COLO668 (cell line): ENCODE measurements at regions not wholly inside any gene's neighbourhood (a gene's known extent, or its start where the extent isn't known, plus 50 kb on each side); places are given as distances from the start of the nearest gene placed in this dataset.

Experiments used
- DNase-seq: peaks from one replicate; lab custom pipeline; 2025; ENCODE audit not compliant: unreplicated experiment; lab: John Stamatoyannopoulos, UW

DNA sequence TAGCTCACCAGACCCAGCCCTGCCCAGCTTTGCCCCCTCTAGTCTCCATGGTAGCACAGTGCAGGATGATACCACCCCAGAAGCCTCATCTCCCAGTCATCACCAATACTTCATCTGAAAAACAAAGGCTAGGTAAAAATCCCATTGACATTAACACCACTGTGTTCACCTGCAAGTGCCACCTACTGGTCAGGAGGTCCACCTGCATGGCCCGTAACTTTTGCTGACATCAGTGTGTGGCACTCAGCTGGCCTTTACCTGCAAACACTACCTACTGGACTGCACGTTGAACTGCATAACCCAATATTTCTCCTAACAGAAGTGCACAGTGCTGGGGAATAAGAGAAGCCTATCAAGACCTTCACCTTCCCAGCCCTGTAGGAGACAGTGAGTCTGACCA is 234.7 kb upstream of the ADGRB3 start:
- no peak for DNase-seq

DNA sequence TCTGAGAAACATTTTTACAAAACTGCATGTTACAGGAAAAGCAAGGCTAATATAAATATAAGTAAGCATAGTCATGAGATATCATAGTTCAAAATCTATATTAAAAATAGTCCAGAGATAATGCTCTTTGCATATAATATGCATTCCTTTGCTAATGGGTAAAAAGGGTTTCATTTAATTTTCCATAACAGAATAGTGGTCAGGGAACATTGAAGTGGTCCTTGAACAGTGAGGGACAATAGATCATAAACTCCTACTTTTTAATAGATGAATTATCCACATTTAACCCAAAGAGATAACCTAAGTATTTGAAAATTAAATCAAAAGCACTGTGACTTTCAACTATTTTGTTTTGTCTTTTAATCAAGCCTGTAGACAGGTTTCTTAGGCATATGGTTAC is 243.1 kb upstream of the ADGRB3 start:
- no peak for DNase-seq

DNA sequence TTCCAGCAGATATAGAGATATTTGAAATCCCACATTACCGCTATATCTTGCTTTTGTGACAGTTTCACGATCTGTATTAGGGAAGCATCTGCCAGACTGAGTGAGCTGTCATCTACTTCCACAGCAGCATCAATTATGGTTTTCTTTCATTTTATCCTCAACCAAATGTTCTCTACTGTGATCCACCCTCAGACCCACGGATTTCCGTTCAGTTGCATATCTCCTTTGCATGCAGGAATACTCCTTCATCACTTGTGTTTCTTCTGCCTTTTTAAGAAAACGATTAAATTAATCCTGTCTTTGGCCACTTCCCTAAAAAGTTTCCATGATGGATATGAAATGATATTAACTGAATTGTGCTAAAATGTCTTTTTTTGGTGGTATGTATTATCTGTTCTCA is 262.1 kb upstream of the ADGRB3 start:
- no peak for DNase-seq

- DNase-seq: no peak
These were observed 266.2 kb upstream of the ADGRB3 start for GRCh38 chr6:68368845-68369244.

GRCh38 chr6:68364271-68364805 is 270.7 kb upstream of the ADGRB3 start:
- no peak for DNase-seq

GRCh38 chr6:68343901-68344300 is 291.2 kb upstream of the ADGRB3 start:
- peak; percentile 38 for DNase-seq

GRCh38 chr6:68342286-68342685 is 292.8 kb upstream of the ADGRB3 start:
- DNase-seq: no peak

GRCh38 chr6:68339488-68340131 is 295.5 kb upstream of the ADGRB3 start:
- DNase-seq: no peak

GRCh38 chr6:68333442-68333841 is 301.6 kb upstream of the ADGRB3 start:
- no peak for DNase-seq

DNA sequence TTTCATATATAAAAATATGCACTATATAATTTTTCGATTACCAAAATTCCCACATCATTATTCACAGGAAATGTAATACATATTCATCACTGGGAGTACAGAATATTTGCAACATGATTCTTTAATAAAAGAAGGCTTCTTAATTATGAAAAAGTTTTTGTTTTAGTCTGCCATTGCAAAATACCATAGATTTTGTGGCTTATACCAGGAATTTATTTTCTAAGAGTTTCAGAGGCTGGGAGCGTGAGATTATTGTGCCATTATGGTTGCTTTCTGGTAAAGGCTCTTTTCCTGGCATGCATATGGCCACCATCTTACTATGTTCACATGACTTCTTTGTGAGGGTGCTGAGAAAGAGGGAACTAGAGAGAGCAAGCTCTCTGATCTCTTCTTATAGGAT is 306.9 kb upstream of the ADGRB3 start:
- no peak for DNase-seq

GRCh38 chr6:68326762-68327161 is 308.3 kb upstream of the ADGRB3 start:
- no peak for DNase-seq

DNA sequence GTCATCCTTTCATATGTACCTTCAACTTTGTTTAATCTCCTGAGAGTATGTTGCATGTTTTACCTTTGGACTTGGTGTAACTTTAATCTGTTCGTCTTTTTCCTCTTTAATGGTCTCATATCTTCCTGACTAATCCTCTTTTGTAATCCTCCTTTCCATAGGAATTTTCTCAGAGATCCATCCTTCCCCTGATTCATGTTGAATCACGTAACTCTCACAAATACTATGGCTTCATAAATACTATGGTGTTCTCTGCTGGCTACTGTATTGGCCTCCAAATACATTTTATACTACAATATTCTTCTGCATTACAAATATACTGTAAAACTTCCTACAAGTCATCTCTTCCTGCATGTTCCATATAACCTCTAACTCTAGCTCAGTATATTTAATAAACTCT is 317.7 kb upstream of the ADGRB3 start:
- no peak for DNase-seq

GRCh38 chr6:68313911-68314310 is 321.2 kb upstream of the ADGRB3 start:
- DNase-seq: no peak

- DNase-seq: no peak
These were observed 327.8 kb upstream of the ADGRB3 start for GRCh38 chr6:68307301-68307700.

DNA sequence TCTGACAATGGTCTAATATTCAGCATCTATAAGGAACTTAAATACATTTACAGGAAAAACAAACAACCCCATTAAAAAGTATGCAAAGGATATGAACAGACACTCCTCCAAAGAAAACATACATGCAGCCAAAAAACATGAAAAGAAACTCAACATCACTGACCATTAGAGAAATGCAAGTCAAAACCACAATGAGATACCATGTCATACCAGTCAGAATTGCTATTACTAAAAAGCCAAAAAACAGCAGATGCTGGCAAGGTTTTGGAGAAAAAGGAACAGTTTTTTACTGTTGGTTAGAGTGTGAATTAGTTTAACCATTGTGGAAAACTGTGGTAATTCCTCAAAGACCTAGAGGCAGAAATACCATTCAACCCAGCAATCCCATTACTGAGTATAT is 339.0 kb upstream of the ADGRB3 start:
- DNase-seq: no peak

DNA sequence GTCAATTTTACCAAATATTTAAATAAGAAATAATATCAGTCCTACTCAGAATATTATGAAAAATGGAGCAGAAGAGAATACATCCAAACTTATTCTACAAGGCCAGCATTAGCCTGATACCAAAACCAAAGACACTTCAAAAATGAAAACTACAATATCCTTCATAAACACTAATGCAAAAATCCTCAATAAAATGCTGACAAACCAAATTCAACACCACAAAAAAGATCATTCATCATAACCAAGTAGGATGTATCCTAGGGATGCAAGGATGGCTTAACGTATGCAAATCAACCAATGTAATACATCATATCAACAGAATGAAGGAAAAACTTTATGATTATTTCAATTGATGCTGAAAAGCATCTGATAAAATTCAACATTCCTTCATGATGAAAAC is 352.4 kb upstream of the ADGRB3 start:
- no peak for DNase-seq

GRCh38 chr6:68279793-68280557 is 355.1 kb upstream of the ADGRB3 start:
- no peak for DNase-seq

GRCh38 chr6:68273297-68273696 is 361.8 kb upstream of the ADGRB3 start:
- DNase-seq: no peak

- no peak for DNase-seq
These were observed 378.7 kb upstream of the ADGRB3 start for GRCh38 chr6:68256391-68256790.

GRCh38 chr6:68252632-68253031 is 382.4 kb upstream of the ADGRB3 start:
- DNase-seq: no peak

- DNase-seq: no peak
These were observed 387.3 kb upstream of the ADGRB3 start for GRCh38 chr6:68247782-68248181.

- no peak for DNase-seq
These were observed 394.4 kb upstream of the ADGRB3 start for GRCh38 chr6:68240726-68241125.

DNA sequence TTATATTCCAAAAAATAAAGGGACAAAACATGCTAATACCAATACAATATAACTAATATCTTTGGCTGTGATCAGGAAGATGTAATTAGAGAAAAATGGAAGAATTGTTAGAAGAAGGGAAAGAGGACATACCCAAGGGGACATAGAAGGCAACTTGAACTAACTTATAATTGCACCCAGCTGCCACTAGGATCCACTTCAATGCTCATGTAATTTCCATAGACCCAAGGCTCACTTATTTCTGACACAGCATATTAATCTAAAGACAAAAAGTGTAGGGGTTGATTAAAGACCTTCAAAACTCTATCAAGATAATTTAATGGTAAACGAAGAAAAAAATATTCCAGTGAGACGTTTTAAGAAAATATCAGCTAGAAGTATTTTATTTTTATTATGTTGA is 396.0 kb upstream of the ADGRB3 start:
- no peak for DNase-seq
